Progenitor cell of endocrine pancreas (in vitro differentiated cells): ENCODE measurements at regions not wholly inside any gene's neighbourhood (a gene's known extent, or its start where the extent isn't known, plus 50 kb on each side); places are given as distances from the start of the nearest gene placed in this dataset.

Source experiments
- DNase-seq: peaks from one replicate; pipeline ENCODE4 v3.0.0; 2021; ENCODE audit warnings: low spot score; ENCODE audit not compliant: unreplicated experiment
- H3K27ac Mint-ChIP-seq: 2 replicates; pipeline ENCODE4 v1.8.0; 2021; ENCODE audit warnings: mild to moderate bottlenecking, moderate library complexity, mixed read lengths
- H3K27me3 Mint-ChIP-seq: 2 replicates; pipeline ENCODE4 v1.8.0; 2021; ENCODE audit warnings: mixed read lengths
- H3K36me3 Mint-ChIP-seq: 2 replicates; pipeline ENCODE4 v1.8.0; 2022; ENCODE audit warnings: mixed read lengths; ENCODE audit not compliant: insufficient read depth
- H3K4me1 Mint-ChIP-seq: 2 replicates; pipeline ENCODE4 v1.8.0; 2021; ENCODE audit warnings: low read depth, mixed read lengths
- H3K4me3 Mint-ChIP-seq: 2 replicates; pipeline ENCODE4 v1.8.0; 2021; ENCODE audit warnings: low read depth, mild to moderate bottlenecking, moderate library complexity, mixed read lengths
- H3K9me3 Mint-ChIP-seq: 2 replicates; pipeline ENCODE4 v1.8.0; 2021; ENCODE audit warnings: low read depth, mixed read lengths
- CTCF ChIP-seq: fragments of 200-600 bp; sonication (generic); IDR thresholded peaks from one replicate; pipeline ENCODE4 v1.5.0; 2021; ENCODE audit warnings: antibody characterized with exemption, mild to moderate bottlenecking; ENCODE audit not compliant: unreplicated experiment

DNA sequence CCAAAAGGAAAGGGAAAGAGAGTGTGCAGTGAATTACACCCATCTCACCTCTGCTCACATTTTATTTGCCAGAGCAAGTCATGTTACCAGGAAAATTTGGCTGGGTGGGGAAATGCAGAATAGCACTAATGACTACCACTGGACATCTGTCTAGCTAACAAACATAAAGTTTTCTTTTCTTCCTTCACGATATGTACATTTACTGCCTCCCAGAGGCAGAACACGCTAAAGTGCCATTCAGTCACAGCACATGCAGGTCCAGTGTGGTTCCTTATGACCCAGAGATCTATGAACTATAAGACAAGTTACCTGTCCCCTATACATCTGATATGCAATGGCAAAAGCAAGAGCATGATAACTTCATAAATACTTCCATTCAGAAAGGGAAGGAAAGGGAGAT is 194.1 kb downstream of the OGFRL1 start:
- peaks cover 2% of the 10 kb centered on the region for H3K4me1 Mint-ChIP-seq
- TF ChIP-seq CTCF, result no peak
- no peaks in the 10 kb centered on the region for H3K36me3 Mint-ChIP-seq
- no peak for DNase-seq
- H3K4me3 Mint-ChIP-seq, result no peak overlapping the region
- H3K27me3 Mint-ChIP-seq, result no peaks in the 10 kb centered on the region
- H3K27ac Mint-ChIP-seq, result no peak overlapping the region
- no peaks in the 10 kb centered on the region for H3K9me3 Mint-ChIP-seq

- no peak for DNase-seq
- Mint-ChIP-seq H3K4me1 (peaks cover 6% of the 10 kb centered on the region), H3K27me3 (no peaks in the 10 kb centered on the region), H3K27ac (no peak overlapping the region), H3K36me3 (no peaks in the 10 kb centered on the region), H3K4me3 (no peak overlapping the region), H3K9me3 (no peaks in the 10 kb centered on the region)
- TF ChIP-seq CTCF, result no peak
Observed at GRCh38 chr6:71486461-71486860, 197.8 kb downstream of the OGFRL1 start.

- no peak for TF ChIP-seq CTCF
- H3K4me1 Mint-ChIP-seq, result peaks cover 6% of the 10 kb centered on the region
- DNase-seq, result no peak
Observed at GRCh38 chr6:71488186-71488585, 199.6 kb downstream of the OGFRL1 start.

DNA sequence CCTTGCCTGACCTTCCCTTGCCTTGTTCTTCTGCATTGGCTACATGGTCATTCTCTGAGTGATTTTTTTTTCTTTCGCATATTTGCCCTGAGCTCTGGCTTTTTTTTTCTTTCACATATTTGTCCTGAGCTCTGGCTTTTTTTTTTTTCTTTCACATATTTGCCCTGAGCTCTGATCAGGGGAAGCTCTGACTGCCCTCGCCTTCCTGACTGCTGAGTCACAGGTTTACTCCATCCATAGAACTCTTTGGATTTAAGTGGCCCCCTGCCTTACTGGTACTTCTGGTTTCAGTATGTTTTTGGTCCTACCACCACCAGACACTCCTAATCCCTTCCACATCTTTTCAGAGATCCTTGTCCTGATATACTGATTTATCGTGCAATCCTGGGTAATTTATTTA is 201.1 kb downstream of the OGFRL1 start:
- Mint-ChIP-seq H3K36me3 (no peaks in the 10 kb centered on the region), H3K27me3 (peaks cover 4% of the 10 kb centered on the region), H3K9me3 (no peaks in the 10 kb centered on the region), H3K4me3 (no peak overlapping the region), H3K27ac (peak overlapping the region; percentile 65), H3K4me1 (peaks cover 6% of the 10 kb centered on the region)
- no peak for TF ChIP-seq CTCF
- no peak for DNase-seq

More at GRCh38 chr6:71488186-71488585, 199.6 kb downstream of the OGFRL1 start:
- Mint-ChIP-seq H3K27ac (no peak overlapping the region), H3K4me3 (no peak overlapping the region), H3K36me3 (no peaks in the 10 kb centered on the region), H3K9me3 (no peaks in the 10 kb centered on the region), H3K27me3 (no peaks in the 10 kb centered on the region)

GRCh38 chr6:71490876-71491275 is 202.3 kb downstream of the OGFRL1 start:
- Mint-ChIP-seq H3K4me1 (peaks cover 6% of the 10 kb centered on the region), H3K9me3 (no peaks in the 10 kb centered on the region), H3K27ac (no peak overlapping the region), H3K36me3 (no peaks in the 10 kb centered on the region), H3K4me3 (no peak overlapping the region), H3K27me3 (peaks cover 4% of the 10 kb centered on the region)
- TF ChIP-seq CTCF, result no peak
- no peak for DNase-seq
